ENCODE measurements at regions not wholly inside any gene's neighbourhood (a gene's known extent, or its start where the extent isn't known, plus 50 kb on each side); places are given as distances from the start of the nearest gene placed in this dataset.

- no peak for TF ChIP-seq CTCF (optimal IDR thresholded peaks at IDR 0.05 in 1 of 3, IDR thresholded peaks at IDR 0.05 in 1 of 3, conservative IDR thresholded peaks at IDR 0.05 in 1 of 3; ENCODE audit: extremely low read depth in 1 of 3, insufficient read depth in 2 of 3, low read length in 3 of 3)
- TF ChIP-seq EZH2 (IDR thresholded peaks at IDR 0.05; ENCODE audit: low read length) = no peak
Measured at GRCh38 chr3:166809520-166809919, 570.6 kb downstream of the ZBBX start.

Measured in keratinocyte (primary cell).